ENCODE measurements at regions not wholly inside any gene's neighbourhood (a gene's known extent, or its start where the extent isn't known, plus 50 kb on each side); places are given as distances from the start of the nearest gene placed in this dataset.

DNA sequence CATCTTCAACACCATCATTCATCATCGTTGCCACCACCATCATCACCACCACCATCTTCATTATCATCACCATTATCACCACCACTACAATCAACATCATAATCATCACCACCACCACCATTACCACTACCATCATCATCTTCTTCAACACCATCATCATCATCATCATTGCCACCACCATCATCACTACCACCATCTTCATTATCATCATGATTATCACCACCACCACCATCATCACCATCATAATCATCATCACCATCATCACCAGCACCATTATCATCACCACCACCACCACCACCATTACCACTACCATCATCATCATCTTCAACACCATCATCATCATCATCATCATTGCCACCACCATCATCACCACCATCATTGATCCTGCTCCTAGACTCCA, 112.7 kb downstream of the OAT start:
- 61 to 74% methylated on average over 1 of the region's 1 CpG for WGBS, 2 donors
- Histone ChIP-seq H3K9me3 (no peaks in the 10 kb centered on the region), H3K4me3 (no peak overlapping the region), H3K36me3 (no peaks in the 10 kb centered on the region), H3K27ac (no peak overlapping the region), H3K4me1 (no peaks in the 10 kb centered on the region), H3K27me3 (no peaks in the 10 kb centered on the region)
- FAIRE-seq (no peak), ATAC-seq (no peak), DNase-seq (no peak)
- intact Hi-C loops (cut with DNase I), result no loop called here
- TF ChIP-seq, protein P1, sequence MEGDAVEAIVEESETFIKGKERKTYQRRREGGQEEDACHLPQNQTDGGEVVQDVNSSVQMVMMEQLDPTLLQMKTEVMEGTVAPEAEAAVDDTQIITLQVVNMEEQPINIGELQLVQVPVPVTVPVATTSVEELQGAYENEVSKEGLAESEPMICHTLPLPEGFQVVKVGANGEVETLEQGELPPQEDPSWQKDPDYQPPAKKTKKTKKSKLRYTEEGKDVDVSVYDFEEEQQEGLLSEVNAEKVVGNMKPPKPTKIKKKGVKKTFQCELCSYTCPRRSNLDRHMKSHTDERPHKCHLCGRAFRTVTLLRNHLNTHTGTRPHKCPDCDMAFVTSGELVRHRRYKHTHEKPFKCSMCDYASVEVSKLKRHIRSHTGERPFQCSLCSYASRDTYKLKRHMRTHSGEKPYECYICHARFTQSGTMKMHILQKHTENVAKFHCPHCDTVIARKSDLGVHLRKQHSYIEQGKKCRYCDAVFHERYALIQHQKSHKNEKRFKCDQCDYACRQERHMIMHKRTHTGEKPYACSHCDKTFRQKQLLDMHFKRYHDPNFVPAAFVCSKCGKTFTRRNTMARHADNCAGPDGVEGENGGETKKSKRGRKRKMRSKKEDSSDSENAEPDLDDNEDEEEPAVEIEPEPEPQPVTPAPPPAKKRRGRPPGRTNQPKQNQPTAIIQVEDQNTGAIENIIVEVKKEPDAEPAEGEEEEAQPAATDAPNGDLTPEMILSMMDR (IDR thresholded peaks at IDR 0.05), result no peak

DNA sequence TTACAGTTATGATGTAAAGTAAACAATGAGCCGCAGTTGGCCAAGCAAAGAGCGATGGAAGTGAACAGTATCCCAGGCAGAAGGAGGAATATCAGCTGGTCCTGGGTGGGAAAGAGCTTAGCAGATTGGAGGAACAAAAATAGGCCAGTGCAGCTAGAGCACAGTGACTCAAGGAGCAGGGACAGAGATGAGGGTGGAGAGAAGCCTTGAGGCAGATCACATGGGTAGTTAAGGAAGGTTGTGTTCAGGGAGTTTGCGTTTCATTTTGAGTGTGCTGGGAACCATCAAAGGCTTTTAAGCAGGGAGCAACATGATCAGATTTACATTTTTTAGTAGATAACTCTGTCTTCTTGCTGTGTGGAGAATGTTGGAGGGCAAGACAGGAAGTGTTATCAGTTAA, 113.6 kb downstream of the OAT start:
- ATAC-seq (no peak), DNase-seq (no peak), FAIRE-seq (no peak)
- Histone ChIP-seq H3K9me3 (no peaks in the 10 kb centered on the region), H3K36me3 (no peaks in the 10 kb centered on the region), H3K4me3 (no peak overlapping the region), H3K27me3 (no peaks in the 10 kb centered on the region), H3K4me1 (no peaks in the 10 kb centered on the region), H3K27ac (no peak overlapping the region)
- 46 to 48% methylated on average over 3 of the region's 3 CpGs for WGBS, 2 donors
- intact Hi-C loops (cut with DNase I), result no loop called here
- TF ChIP-seq, protein P1 (IDR thresholded peaks at IDR 0.05), result no peak

DNA sequence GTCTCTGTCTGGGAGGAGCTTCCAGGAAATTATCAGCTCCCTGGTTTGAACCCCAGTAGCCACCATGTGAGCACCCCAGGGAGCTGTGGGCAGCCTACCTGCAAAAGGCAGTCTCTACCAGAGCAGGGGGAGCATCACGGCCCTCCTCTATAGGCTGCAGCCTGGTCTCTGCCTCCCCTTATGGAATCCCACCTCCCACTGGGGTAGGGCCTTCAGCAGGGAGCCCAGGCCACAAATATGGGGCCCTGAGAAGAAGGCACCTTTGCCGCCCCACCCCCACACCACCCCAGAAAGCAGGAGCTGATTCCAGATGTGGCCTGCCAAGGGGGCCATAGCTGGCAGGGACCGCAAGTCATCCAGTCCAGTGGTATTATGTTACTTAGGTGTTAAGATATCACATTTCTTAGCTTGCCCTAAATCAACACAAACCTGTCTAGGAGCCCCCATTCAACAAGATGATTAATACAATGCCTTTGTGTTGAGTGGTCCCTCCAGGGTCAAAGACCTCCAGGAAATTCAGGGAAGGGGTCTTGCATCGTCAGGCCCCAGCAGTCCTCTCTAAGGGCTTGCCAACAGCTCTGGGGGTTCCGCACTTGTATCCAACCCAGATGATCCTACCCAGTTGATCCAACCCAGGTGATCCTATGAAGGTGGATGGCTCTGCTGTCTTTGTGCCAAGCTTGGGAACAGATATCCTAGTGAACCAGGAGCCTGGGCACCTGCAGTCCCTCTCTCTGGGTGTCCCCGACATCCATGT, 114.9 kb downstream of the OAT start:
- no peak for ATAC-seq
- TF ChIP-seq, protein P1 (IDR thresholded peaks at IDR 0.05), result no peak
- H3K27me3 ChIP-seq, result no peaks in the 10 kb centered on the region
- no peak for DNase-seq
- no peak overlapping the region for H3K27ac ChIP-seq
- intact Hi-C loops (cut with DNase I), result no loop called here
- 85 to 93% methylated on average over 6 of the region's 6 CpGs for WGBS, 2 donors
- no peaks in the 10 kb centered on the region for H3K9me3 ChIP-seq
- FAIRE-seq, result no peak
- no peaks in the 10 kb centered on the region for H3K4me1 ChIP-seq
- H3K36me3 ChIP-seq, result no peaks in the 10 kb centered on the region
- no peak overlapping the region for H3K4me3 ChIP-seq

DNA sequence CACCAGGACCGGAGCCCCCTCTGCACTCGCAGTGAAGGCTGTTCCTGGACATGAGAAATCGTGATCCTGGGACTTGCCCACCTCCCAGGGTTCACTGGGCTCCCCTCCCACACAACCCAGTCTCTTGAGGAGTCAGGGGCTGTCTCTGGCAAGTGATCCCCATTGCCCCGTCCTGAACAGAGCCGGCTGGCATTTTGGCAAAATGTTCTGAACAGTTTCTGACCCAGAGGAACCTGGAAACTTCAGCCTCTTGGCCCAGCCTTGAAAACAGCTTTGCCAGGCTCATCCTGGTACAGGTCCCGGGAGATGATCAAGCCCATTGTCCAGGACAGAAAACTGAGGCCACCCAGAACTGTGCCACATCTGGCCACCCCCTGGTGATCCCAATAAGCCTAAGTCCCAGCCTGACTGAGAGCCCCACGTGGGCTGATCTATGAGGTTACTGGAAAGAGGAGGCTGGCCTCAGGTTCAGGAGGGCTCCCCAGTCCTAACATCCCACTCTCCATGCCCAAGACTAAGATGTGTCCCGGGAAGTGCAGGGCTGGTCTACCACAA, 115.7 kb downstream of the OAT start:
- Histone ChIP-seq H3K4me3 (no peak overlapping the region), H3K4me1 (no peaks in the 10 kb centered on the region), H3K27me3 (no peaks in the 10 kb centered on the region), H3K36me3 (no peaks in the 10 kb centered on the region), H3K27ac (no peak overlapping the region), H3K9me3 (no peaks in the 10 kb centered on the region)
- intact Hi-C loops (cut with DNase I), result no loop called here
- DNase-seq, result no peak
- TF ChIP-seq, protein P1 (IDR thresholded peaks at IDR 0.05), result no peak
- WGBS, 2 donors, result 70 to 75% methylated on average over 8 of the region's 8 CpGs
- ATAC-seq, result no peak
- no peak for FAIRE-seq

DNA sequence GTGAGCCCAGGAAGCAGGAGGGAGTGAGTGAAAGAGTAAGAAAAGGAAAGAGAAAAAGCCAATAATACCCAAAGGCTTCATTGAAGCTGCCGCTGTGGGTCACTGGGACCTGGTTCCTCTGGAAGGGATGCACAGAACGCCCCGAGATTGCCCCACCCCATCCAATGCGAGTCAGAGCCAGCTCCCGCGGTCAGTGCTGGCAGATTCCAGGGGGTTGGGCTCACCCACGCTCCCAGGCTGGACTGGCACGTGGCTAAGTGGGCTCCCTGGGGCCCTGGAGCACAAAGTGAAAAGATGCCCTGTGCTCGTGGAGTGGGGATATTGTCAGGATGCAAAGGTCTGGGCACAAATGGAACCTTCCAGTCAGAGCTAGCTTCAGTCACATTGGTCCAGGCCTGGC, 117.0 kb downstream of the OAT start:
- Histone ChIP-seq H3K27me3 (no peaks in the 10 kb centered on the region), H3K4me3 (no peak overlapping the region), H3K36me3 (no peaks in the 10 kb centered on the region), H3K27ac (no peak overlapping the region), H3K4me1 (no peaks in the 10 kb centered on the region), H3K9me3 (no peaks in the 10 kb centered on the region)
- intact Hi-C loops (cut with DNase I), result no loop called here
- TF ChIP-seq, protein P1 (IDR thresholded peaks at IDR 0.05), result no peak
- ATAC-seq, result no peak
- DNase-seq, result no peak
- WGBS, 2 donors, result 74 to 79% methylated on average over 9 of the region's 9 CpGs
- no peak for FAIRE-seq
